Stimulated activated CD8-positive, alpha-beta memory T cell treated with anti-CD3 and anti-CD28 coated beads, Interleukin-4, amount 100 ng/mL, for 24 hours (primary cell): ENCODE measurements at regions not wholly inside any gene's neighbourhood (a gene's known extent, or its start where the extent isn't known, plus 50 kb on each side); places are given as distances from the start of the nearest gene placed in this dataset.

Source experiments
- DNase-seq: peaks from one replicate; pipeline ENCODE4 v3.0.0-alpha.2; 2020; ENCODE audit warnings: low read depth

- no peak for DNase-seq
Measured at GRCh38 chr6:167776906-167777627, 49.6 kb upstream of the AFDN start.
